ACC112 (cell line): ENCODE measurements at regions not wholly inside any gene's neighbourhood (a gene's known extent, or its start where the extent isn't known, plus 50 kb on each side); places are given as distances from the start of the nearest gene placed in this dataset.
"Not testable (repeated sequence)": the region's sequence is repeated elsewhere in the genome, so short reads cannot be mapped to it uniquely, and the experiment has no call there.

Source experiments
- H2AFZ ChIP-seq: fragments of 200-600 bp; sonication (generic); one replicate; pipeline ENCODE4 v1.6.0; 2017; ENCODE audit warnings: antibody characterized with exemption, low read length; ENCODE audit not compliant: unreplicated experiment
- H3K27ac ChIP-seq: fragments of 200-600 bp; sonication (generic); 2 replicates; pipeline ENCODE4 v1.5.1; 2014; ENCODE audit warnings: low read depth, mild to moderate bottlenecking, antibody characterized with exemption, low read length, moderate library complexity
- H3K27me3 ChIP-seq: fragments of 200-600 bp; sonication (generic); 2 replicates; pipeline ENCODE4 v1.6.1; 2014; ENCODE audit warnings: mild to moderate bottlenecking, antibody characterized with exemption, low read length, moderate library complexity, mixed read lengths; ENCODE audit not compliant: insufficient read depth
- H3K36me3 ChIP-seq: fragments of 200-600 bp; sonication (generic); 2 replicates; pipeline ENCODE4 v1.6.1; 2016; ENCODE audit warnings: mild to moderate bottlenecking, antibody characterized with exemption, low read length, moderate library complexity, mixed read lengths; ENCODE audit not compliant: insufficient read depth
- H3K4me1 ChIP-seq: fragments of 200-600 bp; sonication (generic); one replicate; pipeline ENCODE4 v1.6.1; 2016; ENCODE audit warnings: low read length, mixed read lengths; ENCODE audit not compliant: insufficient read depth, unreplicated experiment, control insufficient read depth
- H3K4me3 ChIP-seq: fragments of 200-600 bp; sonication (generic); 2 replicates; pipeline ENCODE4 v1.5.1; 2014; ENCODE audit warnings: mild to moderate bottlenecking, low read depth, low read length
- H3K79me2 ChIP-seq: fragments of 200-600 bp; sonication (generic); one replicate; pipeline ENCODE4 v1.6.0; 2016; ENCODE audit warnings: low read length; ENCODE audit not compliant: control insufficient read depth, unreplicated experiment, insufficient read depth

- not testable (repeated sequence) for H3K27ac ChIP-seq
Measured at GRCh38 chr2:94785105-94785504, 86.1 kb upstream of the TEKT4 start.

GRCh38 chr2:94786424-94786823 is 84.8 kb upstream of the TEKT4 start:
- H3K4me3 ChIP-seq, H3K36me3 ChIP-seq, H3K4me1 ChIP-seq, H3K27ac ChIP-seq, H2AFZ ChIP-seq, H3K27me3 ChIP-seq, H3K79me2 ChIP-seq: not testable (repeated sequence)

More at GRCh38 chr2:94785105-94785504, 86.1 kb upstream of the TEKT4 start:
- not testable (repeated sequence) for H3K27me3 ChIP-seq, H3K36me3 ChIP-seq, H3K4me3 ChIP-seq, H2AFZ ChIP-seq, H3K4me1 ChIP-seq, H3K79me2 ChIP-seq

DNA sequence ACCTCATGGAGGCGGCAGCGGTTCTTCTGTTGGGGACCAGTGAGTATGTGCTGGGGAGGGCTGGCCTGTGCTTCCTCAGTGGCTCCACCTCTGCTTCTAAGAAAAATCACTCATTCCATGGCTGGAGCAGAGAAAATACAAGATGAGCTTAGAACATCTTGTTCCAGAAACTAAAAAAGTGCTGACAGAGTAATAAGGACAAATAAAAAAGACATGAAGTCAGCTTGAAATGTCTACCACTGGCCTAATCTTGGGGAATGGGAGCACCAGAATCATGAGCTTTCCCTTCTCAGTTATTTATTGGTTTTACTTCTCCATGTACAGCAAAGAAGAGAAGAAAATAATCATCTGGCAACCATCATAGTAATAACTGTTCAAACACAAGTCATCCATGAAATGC is 81.1 kb upstream of the TEKT4 start:
- not testable (repeated sequence) for H3K27ac ChIP-seq, H3K79me2 ChIP-seq, H3K4me1 ChIP-seq, H3K36me3 ChIP-seq, H3K4me3 ChIP-seq, H2AFZ ChIP-seq, H3K27me3 ChIP-seq

DNA sequence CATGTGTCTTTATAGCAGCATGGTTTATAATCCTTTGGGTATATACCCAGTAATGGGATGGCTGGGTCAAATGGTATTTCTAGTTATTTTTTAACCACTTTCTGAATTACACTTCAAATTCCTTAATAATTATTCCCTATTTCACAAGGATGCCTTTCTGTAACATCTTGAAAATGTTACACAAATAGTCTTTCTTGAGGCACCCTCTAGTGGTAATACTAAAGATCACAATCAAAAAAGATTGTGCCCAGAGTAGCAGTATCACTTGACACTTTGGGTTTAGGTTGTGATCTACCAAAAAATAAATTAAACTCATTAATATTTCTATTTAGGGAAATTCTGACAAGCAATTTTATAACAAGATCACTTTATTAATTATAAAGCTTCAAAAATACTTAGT is 74.0 kb upstream of the TEKT4 start:
- H3K4me3 ChIP-seq, H3K36me3 ChIP-seq, H2AFZ ChIP-seq, H3K4me1 ChIP-seq, H3K27ac ChIP-seq, H3K27me3 ChIP-seq, H3K79me2 ChIP-seq: not testable (repeated sequence)
